ENCODE measurements at regions not wholly inside any gene's neighbourhood (a gene's known extent, or its start where the extent isn't known, plus 50 kb on each side); places are given as distances from the start of the nearest gene placed in this dataset.
A peak's percentile ranks its signal among the peaks of the same experiment; 100 is the strongest.
"Not testable (repeated sequence)": the region's sequence is repeated elsewhere in the genome, so short reads cannot be mapped to it uniquely, and the experiment has no call there.

- DNase-seq: not testable (repeated sequence)
These were observed 1834.2 kb downstream of the FOXD4L5 start for GRCh38 chr9:63450836-63451235.

DNA sequence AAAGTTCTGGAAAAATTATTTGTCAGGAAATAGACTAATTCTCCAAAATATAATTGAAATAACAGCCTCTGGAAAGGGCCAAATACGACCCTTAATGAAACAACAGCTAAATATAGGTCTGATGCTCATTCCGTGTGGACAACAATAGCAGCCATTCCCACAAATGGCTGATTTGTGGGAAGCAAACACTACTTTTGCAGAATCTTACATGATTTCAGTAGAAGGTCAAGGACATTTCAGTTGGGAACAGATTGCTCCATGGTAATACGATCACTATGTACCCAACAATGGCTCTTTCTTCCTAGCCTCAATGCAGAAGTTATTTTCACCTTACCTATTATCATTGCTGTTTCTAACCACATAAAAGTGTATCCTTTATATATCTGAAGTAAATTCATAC is 1859.9 kb downstream of the FOXD4L5 start:
- not testable (repeated sequence) for DNase-seq

GRCh38 chr9:63390897-63391296 is 1894.1 kb downstream of the FOXD4L5 start:
- DNase-seq: not testable (repeated sequence)

DNA sequence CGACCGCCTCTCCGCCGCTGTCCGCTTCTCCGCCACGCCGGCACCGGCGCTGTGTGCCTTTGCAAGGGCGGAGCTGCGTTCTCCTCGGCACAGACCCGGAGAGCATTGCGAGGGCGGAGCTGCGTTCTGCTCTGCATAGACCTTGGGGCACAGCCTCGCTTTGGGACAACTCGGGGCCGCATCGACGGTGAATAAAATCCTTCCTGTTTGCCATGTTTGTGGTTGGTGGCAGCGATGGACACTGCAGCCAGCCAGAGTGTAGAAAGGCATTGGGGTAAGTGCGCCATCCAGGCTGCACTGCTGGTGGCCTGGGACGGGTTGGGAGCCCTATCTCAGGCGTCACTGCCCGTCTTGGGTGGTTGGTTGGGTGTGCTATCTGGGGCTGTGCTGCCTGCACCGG is 1899.5 kb downstream of the FOXD4L5 start:
- DNase-seq: not testable (repeated sequence)

DNA sequence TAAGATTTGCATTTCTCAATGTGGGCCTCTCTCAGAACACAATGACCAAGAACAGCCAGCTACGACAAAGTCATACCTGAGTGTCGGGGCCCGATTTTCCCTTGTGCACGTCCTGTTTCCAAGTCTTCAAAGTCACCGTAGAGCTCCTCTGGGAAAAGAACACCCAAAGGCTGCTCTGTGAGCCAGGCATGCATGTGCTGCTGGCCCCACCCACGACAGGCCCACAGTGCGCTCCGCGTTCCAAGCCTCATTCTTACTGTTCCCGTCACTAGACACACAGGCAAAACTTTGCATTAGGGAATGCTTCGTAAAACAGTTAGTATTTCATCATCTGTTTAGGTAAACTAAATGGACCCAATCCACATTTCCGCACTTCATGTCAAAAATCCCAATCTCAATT is 1905.1 kb downstream of the FOXD4L5 start:
- not testable (repeated sequence) for DNase-seq

DNA sequence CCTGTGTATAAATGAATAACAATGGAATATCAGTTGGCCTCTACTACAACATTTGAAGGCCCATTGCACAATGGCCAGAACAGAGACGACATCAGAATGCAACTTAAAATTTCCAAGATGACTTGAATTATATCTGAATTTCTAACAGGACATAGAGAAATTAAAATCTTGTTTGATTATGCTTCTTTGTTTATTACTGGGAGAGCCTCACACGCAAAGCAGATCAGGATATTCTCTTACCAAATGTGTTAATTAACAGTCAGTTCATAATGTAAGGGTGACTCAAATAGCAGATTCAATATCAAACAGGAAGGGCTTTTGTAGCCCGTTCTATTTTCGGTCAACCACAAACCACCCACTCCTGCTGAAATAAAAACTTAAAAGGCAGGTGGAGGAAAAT is 1930.8 kb downstream of the FOXD4L5 start:
- DNase-seq: not testable (repeated sequence)

- not testable (repeated sequence) for DNase-seq
These were observed 1937.7 kb downstream of the FOXD4L5 start for GRCh38 chr9:63347347-63347746.

DNA sequence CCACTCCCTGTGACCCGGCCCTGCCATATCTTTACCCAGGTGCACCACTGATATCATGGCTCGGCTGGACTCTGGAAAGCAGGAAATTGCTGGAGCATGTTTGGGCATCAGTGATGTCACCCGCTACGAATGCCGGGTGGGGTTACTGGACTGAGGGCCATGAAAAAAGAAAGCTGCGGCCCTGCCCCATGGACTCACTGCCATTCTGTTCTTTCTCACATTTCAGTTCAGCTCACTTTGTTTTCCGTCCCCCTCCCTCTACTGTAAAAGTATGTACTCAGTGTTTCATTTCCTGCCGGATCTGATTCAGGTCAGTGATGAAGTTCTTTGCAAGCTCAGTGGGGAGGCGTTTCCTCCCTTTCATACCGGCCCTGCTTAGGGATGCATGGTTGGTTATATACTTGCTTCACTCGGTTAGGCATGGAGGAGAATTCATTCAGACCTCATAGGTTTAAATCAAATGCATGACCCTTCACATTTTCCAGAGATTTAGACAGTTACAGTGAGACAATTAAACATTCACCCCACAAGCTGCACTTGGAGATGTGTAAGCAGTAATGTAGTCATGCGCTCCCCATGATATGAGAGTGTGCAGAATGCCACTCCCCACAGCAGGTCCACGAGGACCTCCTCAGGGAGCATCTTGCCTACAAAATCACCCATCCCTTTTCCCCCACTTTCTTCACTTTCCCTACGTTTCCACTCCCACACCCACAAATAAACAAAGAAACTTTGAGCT is 1938.5 kb downstream of the FOXD4L5 start:
- peak; percentile 65 for DNase-seq

DNA sequence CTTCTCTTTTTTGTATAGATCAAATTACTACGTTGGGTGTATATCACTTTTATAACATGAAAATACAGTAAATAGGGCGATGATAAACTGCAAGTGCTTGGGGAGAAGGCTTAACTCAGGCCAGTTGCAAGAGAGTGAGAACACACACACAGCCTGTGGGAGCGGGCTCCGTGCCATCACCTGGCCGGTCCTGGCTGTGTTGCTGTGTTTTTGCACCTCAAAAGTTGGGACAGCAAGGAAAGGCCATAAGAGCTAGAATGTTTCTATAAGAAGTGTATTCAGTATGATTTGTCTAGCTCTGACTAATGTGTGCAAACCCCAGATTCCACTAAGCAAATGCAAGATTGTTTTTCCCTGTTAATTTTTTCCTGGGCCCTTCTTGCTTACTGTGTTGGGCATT is 1940.6 kb downstream of the FOXD4L5 start:
- DNase-seq: not testable (repeated sequence)

GRCh38 chr9:63342528-63342927 is 1942.5 kb downstream of the FOXD4L5 start:
- DNase-seq: peak; percentile 10

GRCh38 chr9:63337899-63338604 is 1947.0 kb downstream of the FOXD4L5 start:
- peak; percentile 36 for DNase-seq

DNA sequence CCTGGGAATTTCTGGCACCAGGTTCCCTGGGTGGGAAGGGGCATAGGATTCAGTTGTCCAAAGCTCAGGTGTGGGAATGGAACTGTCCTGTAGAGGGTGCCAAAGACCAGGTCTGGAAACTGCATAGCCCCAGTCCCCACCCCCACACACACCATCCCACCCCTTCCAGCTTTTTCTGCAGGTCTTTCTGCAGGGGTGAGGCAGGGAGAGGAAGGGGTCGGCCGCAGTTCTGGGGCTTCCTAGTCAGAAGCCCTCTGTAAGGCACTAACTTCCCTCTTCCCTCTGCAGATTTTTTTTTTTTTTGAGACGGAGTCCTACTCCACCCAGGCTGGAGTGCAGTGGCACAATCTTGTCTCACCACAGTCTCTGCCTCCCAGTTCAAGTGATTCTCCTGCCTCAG is 1949.7 kb downstream of the FOXD4L5 start:
- not testable (repeated sequence) for DNase-seq

DNA sequence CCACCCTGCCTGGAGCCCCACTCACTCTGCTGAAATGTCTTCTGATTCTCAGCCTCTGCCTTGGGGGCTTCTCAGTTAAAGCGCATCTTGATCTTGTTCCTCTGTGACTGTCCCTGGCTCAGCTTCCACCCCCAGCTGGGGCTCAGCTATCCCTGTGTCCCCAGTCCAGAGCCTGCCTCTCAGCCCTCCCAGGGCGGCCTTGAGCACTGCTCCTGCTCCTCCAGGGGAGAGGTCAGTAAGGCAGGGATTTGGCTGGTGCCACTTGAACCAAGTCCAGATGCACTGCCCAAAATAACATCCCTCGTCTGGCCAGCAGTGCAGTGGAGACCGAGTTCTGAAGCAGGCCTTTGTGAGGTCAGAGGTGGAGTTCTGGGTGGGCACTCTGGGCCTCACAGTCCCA is 1950.8 kb downstream of the FOXD4L5 start:
- not testable (repeated sequence) for DNase-seq

DNA sequence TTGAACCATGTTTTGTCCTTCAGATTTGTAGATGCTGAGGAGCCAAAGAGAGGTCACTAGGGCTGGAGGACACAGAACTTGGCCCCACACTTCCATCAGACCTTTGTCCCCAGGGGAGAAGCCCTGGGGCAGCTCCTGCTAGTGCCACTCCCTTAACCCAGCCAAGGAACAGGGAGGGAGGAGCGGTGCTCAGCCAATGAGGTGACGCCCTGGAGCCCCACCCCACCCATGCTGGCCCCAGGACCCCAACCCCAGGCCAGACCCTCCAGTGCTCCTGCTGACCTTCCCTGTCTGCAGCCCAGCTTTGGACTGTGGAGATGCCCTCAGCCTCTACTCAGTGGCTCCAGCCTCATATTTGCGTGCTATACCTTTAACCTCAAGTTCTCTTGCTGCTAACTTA is 1951.9 kb downstream of the FOXD4L5 start:
- not testable (repeated sequence) for DNase-seq

GRCh38 chr9:63328313-63328712 is 1956.7 kb downstream of the FOXD4L5 start:
- DNase-seq: not testable (repeated sequence)

DNA sequence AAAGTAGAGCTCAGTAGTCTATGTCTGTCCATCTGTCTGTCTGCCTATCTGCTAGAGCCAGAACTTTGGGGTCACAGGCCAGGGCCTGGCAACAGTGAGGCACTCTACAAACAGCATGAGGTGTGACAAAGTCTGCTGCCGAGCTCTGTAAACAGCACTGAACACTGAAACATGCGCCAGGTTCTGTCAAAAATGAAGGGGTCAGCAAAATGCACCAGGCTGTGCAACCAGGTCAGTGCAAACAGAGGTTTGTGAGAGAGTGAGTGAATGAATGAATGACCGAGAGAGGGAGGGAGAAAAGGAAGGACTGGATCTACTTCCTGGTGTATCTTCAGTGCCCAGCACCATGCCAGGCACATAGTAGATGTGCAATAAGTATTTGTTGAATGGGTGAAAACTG is 1957.8 kb downstream of the FOXD4L5 start:
- DNase-seq: not testable (repeated sequence)

DNA sequence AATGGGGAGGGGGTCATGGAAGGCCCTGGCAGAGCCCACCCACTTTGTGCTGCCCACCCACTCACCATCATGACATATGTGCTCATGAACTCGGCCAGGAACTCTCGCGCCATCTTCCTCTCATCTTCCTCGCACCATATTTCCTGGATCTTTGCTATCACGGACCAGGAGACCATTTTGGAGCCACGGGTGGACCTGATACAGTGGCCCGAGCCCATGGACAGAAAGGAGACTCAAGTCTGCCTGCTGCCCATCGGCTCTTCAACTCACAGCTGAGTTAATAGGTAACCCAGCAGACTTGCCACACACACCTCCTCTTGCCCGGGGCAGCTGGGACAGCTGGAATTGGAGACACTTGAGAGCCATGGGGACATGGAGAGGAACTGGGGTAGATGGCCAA is 1958.3 kb downstream of the FOXD4L5 start:
- DNase-seq: not testable (repeated sequence)

- not testable (repeated sequence) for DNase-seq
These were observed 1959.3 kb downstream of the FOXD4L5 start for GRCh38 chr9:63325696-63326095.

GRCh38 chr9:63318093-63318492 is 1966.9 kb downstream of the FOXD4L5 start:
- not testable (repeated sequence) for DNase-seq

GRCh38 chr9:63315387-63315786 is 1969.6 kb downstream of the FOXD4L5 start:
- not testable (repeated sequence) for DNase-seq

DNA sequence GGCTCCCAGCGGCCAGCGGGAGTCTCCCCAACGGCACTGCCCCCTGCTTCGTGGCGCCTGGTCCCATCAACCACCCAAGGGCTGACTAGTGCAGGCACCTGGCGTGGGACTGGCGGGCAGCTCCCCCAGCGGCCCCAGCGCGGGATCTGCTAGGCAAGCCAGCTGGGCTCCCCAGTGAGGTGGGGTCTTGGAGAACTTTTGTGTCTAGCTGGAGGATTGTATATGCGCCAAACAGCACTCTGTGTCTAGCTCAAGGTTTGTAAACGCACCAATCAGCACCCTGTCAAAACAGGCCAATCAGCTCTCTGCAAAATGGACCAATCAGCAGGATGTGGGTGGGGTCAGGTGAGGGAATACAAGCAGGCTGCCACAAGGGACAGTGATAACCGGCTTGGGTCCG is 1988.2 kb downstream of the FOXD4L5 start:
- DNase-seq: not testable (repeated sequence)

GRCh38 chr9:63296366-63296765 is 1988.6 kb downstream of the FOXD4L5 start:
- DNase-seq: not testable (repeated sequence)

- peak; percentile 0 for DNase-seq
These were observed 1995.0 kb downstream of the FOXD4L5 start for GRCh38 chr9:63289971-63290370.

Measured in fibroblast of skin of abdomen (primary cell).